ENCODE measurements at regions not wholly inside any gene's neighbourhood (a gene's known extent, or its start where the extent isn't known, plus 50 kb on each side); places are given as distances from the start of the nearest gene placed in this dataset.

DNA sequence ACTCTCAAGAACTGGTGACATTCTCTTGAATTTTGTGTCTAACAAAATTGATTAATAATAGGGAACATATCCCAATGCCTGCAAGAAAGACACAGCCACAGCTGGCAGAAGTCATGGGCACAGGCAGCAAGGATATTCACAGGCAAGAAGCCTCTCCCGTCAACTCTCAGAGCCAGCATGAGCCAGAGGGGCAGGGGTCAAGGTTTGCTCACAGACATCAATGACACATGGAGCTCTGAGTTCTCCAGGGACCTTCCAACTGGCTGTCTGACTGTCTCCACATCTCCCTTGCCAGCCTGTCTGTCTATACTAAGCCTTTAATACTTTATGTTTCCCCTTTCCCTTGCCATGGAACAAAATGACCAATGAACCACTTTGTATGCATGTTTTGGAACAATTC lies 101.5 kb upstream of the RAB4A start (continued):
- TF ChIP-seq KAT2B (IDR thresholded peaks at IDR 0.05; ENCODE audit: borderline replicate concordance, low read depth, low read length): no peak
- TF ChIP-seq, protein P1, sequence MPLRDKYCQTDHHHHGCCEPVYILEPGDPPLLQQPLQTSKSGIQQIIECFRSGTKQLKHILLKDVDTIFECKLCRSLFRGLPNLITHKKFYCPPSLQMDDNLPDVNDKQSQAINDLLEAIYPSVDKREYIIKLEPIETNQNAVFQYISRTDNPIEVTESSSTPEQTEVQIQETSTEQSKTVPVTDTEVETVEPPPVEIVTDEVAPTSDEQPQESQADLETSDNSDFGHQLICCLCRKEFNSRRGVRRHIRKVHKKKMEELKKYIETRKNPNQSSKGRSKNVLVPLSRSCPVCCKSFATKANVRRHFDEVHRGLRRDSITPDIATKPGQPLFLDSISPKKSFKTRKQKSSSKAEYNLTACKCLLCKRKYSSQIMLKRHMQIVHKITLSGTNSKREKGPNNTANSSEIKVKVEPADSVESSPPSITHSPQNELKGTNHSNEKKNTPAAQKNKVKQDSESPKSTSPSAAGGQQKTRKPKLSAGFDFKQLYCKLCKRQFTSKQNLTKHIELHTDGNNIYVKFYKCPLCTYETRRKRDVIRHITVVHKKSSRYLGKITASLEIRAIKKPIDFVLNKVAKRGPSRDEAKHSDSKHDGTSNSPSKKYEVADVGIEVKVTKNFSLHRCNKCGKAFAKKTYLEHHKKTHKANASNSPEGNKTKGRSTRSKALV (CRISPR knock-in tag; IDR thresholded peaks at IDR 0.05): no peak
- TF ChIP-seq ZNF12 (CRISPR knock-in tag; IDR thresholded peaks at IDR 0.05): no peak
- TF ChIP-seq PHF20 (CRISPR knock-in tag; IDR thresholded peaks at IDR 0.05): no peak
- TF ChIP-seq, protein P2, sequence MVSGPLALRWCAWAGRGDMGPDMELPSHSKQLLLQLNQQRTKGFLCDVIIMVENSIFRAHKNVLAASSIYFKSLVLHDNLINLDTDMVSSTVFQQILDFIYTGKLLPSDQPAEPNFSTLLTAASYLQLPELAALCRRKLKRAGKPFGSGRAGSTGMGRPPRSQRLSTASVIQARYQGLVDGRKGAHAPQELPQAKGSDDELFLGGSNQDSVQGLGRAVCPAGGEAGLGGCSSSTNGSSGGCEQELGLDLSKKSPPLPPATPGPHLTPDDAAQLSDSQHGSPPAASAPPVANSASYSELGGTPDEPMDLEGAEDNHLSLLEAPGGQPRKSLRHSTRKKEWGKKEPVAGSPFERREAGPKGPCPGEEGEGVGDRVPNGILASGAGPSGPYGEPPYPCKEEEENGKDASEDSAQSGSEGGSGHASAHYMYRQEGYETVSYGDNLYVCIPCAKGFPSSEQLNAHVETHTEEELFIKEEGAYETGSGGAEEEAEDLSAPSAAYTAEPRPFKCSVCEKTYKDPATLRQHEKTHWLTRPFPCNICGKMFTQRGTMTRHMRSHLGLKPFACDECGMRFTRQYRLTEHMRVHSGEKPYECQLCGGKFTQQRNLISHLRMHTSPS (CRISPR knock-in tag; IDR thresholded peaks at IDR 0.05; ENCODE audit: low read depth): no peak
- no peak for TF ChIP-seq NFRKB (IDR thresholded peaks at IDR 0.05)
- TF ChIP-seq ZNF468 (CRISPR knock-in tag; IDR thresholded peaks at IDR 0.05): no peak
- no peak for TF ChIP-seq JUNB (CRISPR knock-in tag; IDR thresholded peaks at IDR 0.05; ENCODE audit: borderline replicate concordance)
- no peak for TF ChIP-seq TMF1 (CRISPR knock-in tag; IDR thresholded peaks at IDR 0.05; ENCODE audit: low read depth)
- TF ChIP-seq CBX1 (IDR thresholded peaks at IDR 0.05; ENCODE audit: low read depth): no peak
- TF ChIP-seq, protein P3, sequence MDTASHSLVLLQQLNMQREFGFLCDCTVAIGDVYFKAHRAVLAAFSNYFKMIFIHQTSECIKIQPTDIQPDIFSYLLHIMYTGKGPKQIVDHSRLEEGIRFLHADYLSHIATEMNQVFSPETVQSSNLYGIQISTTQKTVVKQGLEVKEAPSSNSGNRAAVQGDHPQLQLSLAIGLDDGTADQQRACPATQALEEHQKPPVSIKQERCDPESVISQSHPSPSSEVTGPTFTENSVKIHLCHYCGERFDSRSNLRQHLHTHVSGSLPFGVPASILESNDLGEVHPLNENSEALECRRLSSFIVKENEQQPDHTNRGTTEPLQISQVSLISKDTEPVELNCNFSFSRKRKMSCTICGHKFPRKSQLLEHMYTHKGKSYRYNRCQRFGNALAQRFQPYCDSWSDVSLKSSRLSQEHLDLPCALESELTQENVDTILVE (CRISPR knock-in tag; IDR thresholded peaks at IDR 0.05): no peak
- TF ChIP-seq ARNTL (CRISPR knock-in tag; IDR thresholded peaks at IDR 0.05): no peak
- TF ChIP-seq, protein P4, sequence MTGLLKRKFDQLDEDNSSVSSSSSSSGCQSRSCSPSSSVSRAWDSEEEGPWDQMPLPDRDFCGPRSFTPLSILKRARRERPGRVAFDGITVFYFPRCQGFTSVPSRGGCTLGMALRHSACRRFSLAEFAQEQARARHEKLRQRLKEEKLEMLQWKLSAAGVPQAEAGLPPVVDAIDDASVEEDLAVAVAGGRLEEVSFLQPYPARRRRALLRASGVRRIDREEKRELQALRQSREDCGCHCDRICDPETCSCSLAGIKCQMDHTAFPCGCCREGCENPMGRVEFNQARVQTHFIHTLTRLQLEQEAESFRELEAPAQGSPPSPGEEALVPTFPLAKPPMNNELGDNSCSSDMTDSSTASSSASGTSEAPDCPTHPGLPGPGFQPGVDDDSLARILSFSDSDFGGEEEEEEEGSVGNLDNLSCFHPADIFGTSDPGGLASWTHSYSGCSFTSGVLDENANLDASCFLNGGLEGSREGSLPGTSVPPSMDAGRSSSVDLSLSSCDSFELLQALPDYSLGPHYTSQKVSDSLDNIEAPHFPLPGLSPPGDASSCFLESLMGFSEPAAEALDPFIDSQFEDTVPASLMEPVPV (CRISPR knock-in tag; IDR thresholded peaks at IDR 0.05): no peak
- no peak for TF ChIP-seq ZNF713 (CRISPR knock-in tag; IDR thresholded peaks at IDR 0.05)
- no peak for TF ChIP-seq FIP1L1 (IDR thresholded peaks at IDR 0.05; ENCODE audit: borderline replicate concordance, insufficient read depth, low read depth, low read length)
- TF ChIP-seq, protein P5, sequence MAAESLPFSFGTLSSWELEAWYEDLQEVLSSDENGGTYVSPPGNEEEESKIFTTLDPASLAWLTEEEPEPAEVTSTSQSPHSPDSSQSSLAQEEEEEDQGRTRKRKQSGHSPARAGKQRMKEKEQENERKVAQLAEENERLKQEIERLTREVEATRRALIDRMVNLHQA (CRISPR knock-in tag; IDR thresholded peaks at IDR 0.05): no peak
- TF ChIP-seq ZNF143 (CRISPR knock-in tag; IDR thresholded peaks at IDR 0.05): no peak
- 0 out of 2 replicates have a peak, but pooled peaks have one; percentile 17 for TF ChIP-seq TBX2 (CRISPR knock-in tag; IDR thresholded peaks at IDR 0.05; ENCODE audit: borderline replicate concordance)
- TF ChIP-seq, protein P6, sequence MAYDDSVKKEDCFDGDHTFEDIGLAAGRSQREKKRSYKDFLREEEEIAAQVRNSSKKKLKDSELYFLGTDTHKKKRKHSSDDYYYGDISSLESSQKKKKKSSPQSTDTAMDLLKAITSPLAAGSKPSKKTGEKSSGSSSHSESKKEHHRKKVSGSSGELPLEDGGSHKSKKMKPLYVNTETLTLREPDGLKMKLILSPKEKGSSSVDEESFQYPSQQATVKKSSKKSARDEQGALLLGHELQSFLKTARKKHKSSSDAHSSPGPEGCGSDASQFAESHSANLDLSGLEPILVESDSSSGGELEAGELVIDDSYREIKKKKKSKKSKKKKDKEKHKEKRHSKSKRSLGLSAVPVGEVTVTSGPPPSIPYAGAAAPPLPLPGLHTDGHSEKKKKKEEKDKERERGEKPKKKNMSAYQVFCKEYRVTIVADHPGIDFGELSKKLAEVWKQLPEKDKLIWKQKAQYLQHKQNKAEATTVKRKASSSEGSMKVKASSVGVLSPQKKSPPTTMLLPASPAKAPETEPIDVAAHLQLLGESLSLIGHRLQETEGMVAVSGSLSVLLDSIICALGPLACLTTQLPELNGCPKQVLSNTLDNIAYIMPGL (CRISPR knock-in tag; IDR thresholded peaks at IDR 0.05; ENCODE audit: borderline replicate concordance in 1 of 2, low read depth in 1 of 2): no peak
- TF ChIP-seq, protein P7, sequence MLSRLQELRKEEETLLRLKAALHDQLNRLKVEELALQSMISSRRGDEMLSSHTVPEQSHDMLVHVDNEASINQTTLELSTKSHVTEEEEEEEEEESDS (CRISPR knock-in tag; IDR thresholded peaks at IDR 0.05; ENCODE audit: borderline replicate concordance): no peak
- TF ChIP-seq FOXK1 (CRISPR knock-in tag; IDR thresholded peaks at IDR 0.05; ENCODE audit: borderline replicate concordance, low read depth): no peak
- no peak for TF ChIP-seq PRMT3 (CRISPR knock-in tag; IDR thresholded peaks at IDR 0.05; ENCODE audit: borderline replicate concordance, low read depth)
- TF ChIP-seq ZNF605 (CRISPR knock-in tag; IDR thresholded peaks at IDR 0.05): no peak; the same call in 1 of the 2 replicates

All from HepG2 (cell line).